OCI-LY7 (cell line): ENCODE measurements at regions not wholly inside any gene's neighbourhood (a gene's known extent, or its start where the extent isn't known, plus 50 kb on each side); places are given as distances from the start of the nearest gene placed in this dataset.

ENCODE experiments used
- CTCF ChIP-seq: fragments of 200-600 bp; sonication (generic); conservative IDR thresholded peaks from 2 replicates; pipeline ENCODE4 v1.5.1; 2014; ENCODE audit warnings: mild to moderate bottlenecking, antibody characterized with exemption, low read length, moderate library complexity, mixed read lengths
- EZH2phosphoT487 ChIP-seq: fragments of 200-600 bp; sonication (generic); IDR thresholded peaks from 2 replicates; pipeline ENCODE4 v1.6.1; 2018; ENCODE audit warnings: low read depth, borderline replicate concordance, mild to moderate bottlenecking, mixed run types, antibody characterized with exemption, low read length, moderate library complexity, mixed read lengths

- TF ChIP-seq EZH2phosphoT487 = no peak
- TF ChIP-seq CTCF = no peak
These were observed 507.9 kb downstream of the MID1IP1 start for GRCh38 chrX:39309018-39309635.
